Lower leg skin (tissue), 4 donors: ENCODE measurements at regions not wholly inside any gene's neighbourhood (a gene's known extent, or its start where the extent isn't known, plus 50 kb on each side); places are given as distances from the start of the nearest gene placed in this dataset.

Source experiments
- DNase-seq, 2 donors: peaks; one replicate each; pipeline ENCODE4 v3.0.0-alpha.2; 2019; ENCODE audit warnings: low spot score in 2 of 2
- H3K4me3 ChIP-seq: fragments of 200-600 bp; sonication (generic); 2 replicates; pipeline ENCODE4 v1.5.1; 2017; ENCODE audit warnings: mild to moderate bottlenecking, low read depth; ENCODE audit not compliant: poor library complexity, severe bottlenecking
- CTCF ChIP-seq, 3 donors: fragments of 450-650 bp; IDR thresholded peaks; one replicate each; pipeline ENCODE4 v1.5.1; 2016; ENCODE audit warnings: antibody characterized with exemption in 3 of 3, mild to moderate bottlenecking in 3 of 3, moderate library complexity in 2 of 3
- POLR2A ChIP-seq, 2 donors: fragments of 450-650 bp; IDR thresholded peaks; one replicate each; pipeline ENCODE4 v1.6.1; 2016 to 2017; ENCODE audit warnings: antibody characterized with exemption in 2 of 2, mild to moderate bottlenecking in 1 of 2, moderate library complexity in 1 of 2
- WGBS, 2 donors: methylation state at CpG; one replicate each; pipeline ENCODE4 v1.1.5; 2018; 5-methylcytosine and 5-hydroxymethylcytosine counted together
- intact Hi-C: fragments of 100-400 bp; cut with DNase I; formaldehyde crosslinking; loops from one replicate; pipeline ENCODE4 v1.15.0; 2023; ENCODE audit warnings: low total_unique reads

- no peak overlapping the region for H3K4me3 ChIP-seq
- TF ChIP-seq CTCF (IDR thresholded peaks at IDR 0.05) = no peak
- TF ChIP-seq POLR2A (IDR thresholded peaks at IDR 0.05) = no peak
- intact Hi-C loops = loop anchor here (10.0 kb wide), 1 partner anchor 1315 kb away; no protein-coding TSS in a partner anchor
- DNase-seq = no peak
- WGBS, 2 donors = 71 to 79% methylated on average over 2 of the region's 2 CpGs
These were observed 945.8 kb upstream of the CRIM1 start for GRCh38 chr2:35409762-35410161.

GRCh38 chr2:35408320-35408719, 947.3 kb upstream of the CRIM1 start:
- TF ChIP-seq CTCF (IDR thresholded peaks at IDR 0.05) (no peak), POLR2A (IDR thresholded peaks at IDR 0.05) (no peak)
- intact Hi-C loops = no loop called here
- no peak for DNase-seq
- H3K4me3 ChIP-seq = no peak overlapping the region

DNA sequence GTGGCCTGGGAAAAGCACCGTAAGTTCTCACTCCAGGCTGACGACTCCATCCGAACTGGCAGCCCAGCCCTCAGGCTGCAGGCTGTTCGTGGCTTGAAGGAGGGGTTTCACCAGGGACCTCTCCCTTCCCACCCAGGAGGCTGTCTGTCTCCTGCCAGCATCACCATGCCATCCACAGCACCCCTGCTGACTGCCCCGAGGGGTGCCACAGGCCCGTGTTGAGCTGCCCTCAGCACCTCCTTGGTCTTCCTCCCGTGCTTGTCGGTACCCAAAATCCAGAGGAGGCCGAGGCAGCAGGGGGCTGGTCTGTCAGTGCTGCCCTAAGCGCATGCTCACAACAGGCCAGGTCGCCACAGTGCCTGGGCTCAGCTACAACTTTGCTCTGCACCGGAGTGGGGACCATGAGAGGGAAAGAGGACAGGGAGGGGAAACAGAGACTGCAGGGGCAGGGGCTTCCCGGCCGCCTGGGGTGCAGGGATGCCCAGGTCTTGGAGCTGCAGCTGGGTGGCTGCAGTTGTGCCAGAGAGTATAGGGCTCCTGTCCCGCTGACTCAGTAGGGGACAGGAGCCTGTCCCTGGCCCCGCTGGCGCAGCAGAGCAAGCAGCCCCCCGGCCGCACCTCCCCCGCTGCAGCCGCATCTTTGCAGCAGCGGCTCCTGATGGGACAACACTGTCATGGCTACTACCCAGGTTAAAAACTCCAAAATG, 963.7 kb upstream of the CRIM1 start:
- H3K4me3 ChIP-seq = no peak overlapping the region
- TF ChIP-seq POLR2A (IDR thresholded peaks at IDR 0.05) (no peak), CTCF (IDR thresholded peaks at IDR 0.05) (no peak)
- DNase-seq = no peak
- intact Hi-C loops = no loop called here
- WGBS, 2 donors = 91% methylated on average over 16 to 20 of the region's 22 CpGs

DNA sequence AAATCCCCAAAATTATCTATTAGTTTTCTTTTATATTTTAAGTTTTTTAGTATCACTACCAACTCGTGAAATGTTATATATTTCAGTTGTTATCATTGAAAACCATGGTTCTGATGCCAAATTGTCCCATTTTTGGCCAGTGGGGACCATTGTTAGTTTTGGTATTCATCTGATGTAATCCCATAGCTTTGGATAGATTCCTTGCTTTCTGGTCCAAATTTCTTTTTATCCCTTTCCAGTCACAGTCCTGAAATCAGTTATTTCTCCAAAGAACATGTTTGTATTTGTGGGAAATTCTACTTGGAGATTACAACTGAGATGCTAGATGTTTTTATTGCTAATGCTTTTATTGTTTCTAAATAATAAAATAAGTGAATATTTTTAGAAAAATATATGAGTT, 976.8 kb upstream of the CRIM1 start:
- H3K4me3 ChIP-seq = no peak overlapping the region
- TF ChIP-seq CTCF (IDR thresholded peaks at IDR 0.05) (no peak), POLR2A (IDR thresholded peaks at IDR 0.05) (no peak)
- intact Hi-C loops = no loop called here
- no peak for DNase-seq
- WGBS, 2 donors = 67 to 71% methylated on average over 1 of the region's 1 CpG

DNA sequence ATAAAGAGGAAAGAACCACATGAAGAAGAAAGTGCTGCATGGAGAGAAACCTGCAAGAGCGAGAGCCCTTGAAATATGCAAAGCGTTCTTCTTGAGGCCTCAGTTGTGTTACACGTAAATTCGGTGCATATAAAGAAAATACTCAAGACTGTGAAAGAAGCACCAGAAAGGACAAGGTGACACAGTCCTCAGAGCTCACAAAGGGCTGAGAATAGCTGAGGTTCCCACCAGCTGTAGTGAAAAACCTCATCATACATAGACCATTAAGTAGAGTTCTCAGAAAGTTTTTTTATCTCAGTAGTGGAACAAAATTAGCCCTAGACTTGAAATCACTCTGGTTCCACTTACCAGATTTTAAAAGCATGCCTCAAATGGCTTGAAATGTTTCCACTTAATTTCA, 980.7 kb upstream of the CRIM1 start:
- intact Hi-C loops = no loop called here
- TF ChIP-seq POLR2A (IDR thresholded peaks at IDR 0.05) (no peak), CTCF (IDR thresholded peaks at IDR 0.05) (no peak)
- 92 to 95% methylated on average over 4 of the region's 4 CpGs for WGBS, 2 donors
- DNase-seq = no peak
- H3K4me3 ChIP-seq = no peak overlapping the region

- WGBS, 2 donors = 68 to 77% methylated on average over 2 of the region's 2 CpGs
- DNase-seq = no peak
- intact Hi-C loops = no loop called here
- no peak for TF ChIP-seq CTCF (IDR thresholded peaks at IDR 0.05)
- no peak for TF ChIP-seq POLR2A (IDR thresholded peaks at IDR 0.05)
- no peak overlapping the region for H3K4me3 ChIP-seq
These were observed 989.7 kb upstream of the CRIM1 start for GRCh38 chr2:35365859-35366258.
